ENCODE measurements at regions not wholly inside any gene's neighbourhood (a gene's known extent, or its start where the extent isn't known, plus 50 kb on each side); places are given as distances from the start of the nearest gene placed in this dataset.
A peak's percentile ranks its signal among the peaks of the same experiment; 100 is the strongest.
"Not testable (repeated sequence)": the region's sequence is repeated elsewhere in the genome, so short reads cannot be mapped to it uniquely, and the experiment has no call there.

DNA sequence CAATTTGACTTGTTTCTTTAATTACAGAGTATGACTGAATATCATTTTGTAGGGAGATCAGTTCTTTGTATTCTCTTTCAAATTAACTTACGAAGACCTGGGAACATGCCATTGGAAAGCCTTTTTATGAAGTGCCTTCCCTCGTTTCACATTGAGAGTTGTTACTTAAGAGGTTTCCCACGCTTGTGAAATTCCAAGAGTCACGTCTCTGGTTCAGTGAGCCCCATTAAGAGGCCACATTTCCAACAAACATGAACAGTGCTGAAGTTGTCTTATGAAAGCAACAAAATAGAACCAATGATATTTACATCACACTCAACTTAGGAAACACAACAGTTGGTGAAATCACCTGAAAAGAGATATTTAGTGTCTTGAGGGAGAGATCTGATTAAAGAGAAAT, 334.1 kb downstream of the TOX3 start:
- DNase-seq: no peak

DNA sequence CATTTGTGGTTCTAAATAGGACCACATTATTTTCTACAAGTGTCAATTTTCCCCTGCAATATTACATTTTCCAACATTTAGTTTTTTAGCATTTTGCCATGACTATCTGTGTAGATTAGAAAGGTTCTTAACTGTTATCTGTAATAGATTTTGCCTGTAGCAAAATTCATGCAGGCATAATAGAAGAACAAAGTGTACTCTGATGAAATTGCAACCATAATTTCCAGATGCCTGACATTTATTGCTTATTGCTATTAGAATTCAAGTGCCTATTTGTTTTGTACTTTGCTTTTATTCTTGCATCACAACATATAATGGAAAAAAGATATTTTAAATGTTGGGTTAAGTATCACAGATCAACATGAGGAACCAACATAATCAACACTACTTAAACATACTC, 337.7 kb downstream of the TOX3 start:
- DNase-seq: no peak

DNA sequence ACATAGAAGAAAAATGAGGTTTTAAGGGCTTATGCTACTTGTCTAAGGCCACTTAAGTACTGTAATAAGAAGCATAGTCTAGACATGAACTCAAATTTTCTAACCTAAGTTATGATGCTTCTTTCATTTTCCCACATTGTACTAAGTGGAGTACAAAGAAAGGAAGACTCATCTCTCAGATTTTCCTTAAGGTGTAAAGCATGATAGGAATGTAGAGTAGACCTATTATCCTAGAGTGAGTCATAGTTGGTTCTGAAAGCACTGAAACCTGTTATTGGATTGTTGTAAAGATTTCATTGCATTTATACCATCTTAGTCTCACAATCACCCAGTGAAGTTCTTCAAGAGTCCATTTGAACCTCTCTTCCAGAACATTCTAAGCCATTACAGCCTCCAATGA, 343.8 kb downstream of the TOX3 start:
- DNase-seq: no peak

DNA sequence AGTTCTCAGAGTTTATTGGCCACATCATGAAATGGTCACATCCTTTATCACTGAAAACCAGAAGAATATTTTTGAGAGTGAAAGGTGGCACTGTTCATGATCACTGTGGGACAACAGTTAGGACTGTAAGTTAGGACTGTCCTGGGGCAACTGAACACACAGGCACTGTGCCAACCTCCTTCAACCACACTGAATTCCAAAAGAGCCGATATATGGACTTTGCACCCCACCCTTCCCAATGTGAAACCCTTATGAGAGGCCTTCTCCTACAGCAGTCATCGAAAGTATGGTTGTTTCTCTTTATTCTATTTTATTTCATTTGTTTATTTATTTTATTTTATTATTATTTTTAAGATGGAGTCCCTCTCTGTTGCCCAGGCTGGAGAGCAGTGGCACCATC, 353.5 kb downstream of the TOX3 start:
- no peak for DNase-seq

DNA sequence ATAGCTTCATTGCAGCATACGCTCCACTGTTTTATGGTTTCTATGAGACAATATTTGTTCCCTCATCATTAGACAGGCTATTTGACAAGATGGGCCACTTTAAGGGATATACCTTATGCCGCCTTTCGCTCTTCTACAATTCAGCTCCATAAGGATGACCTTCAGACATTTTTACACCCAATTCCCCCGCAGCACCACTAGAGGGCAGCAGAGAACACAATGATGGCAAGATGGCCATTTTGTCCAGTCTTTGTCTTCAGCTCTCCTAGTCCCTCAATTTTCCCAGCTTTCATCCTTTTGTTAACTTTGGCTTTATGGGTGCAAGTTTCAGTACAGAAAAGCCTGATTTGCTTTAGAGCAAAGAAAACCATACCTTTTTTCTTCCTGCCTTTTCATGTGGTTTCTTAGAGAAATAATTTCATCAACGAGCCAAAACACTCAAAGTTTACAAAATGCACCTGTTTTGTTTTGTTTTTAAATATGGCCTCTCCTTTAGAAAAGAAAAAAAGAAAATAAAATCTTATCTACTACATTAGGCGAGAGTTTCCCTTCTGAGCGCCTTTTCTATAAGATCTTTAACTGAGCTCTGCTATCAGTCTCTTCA, 355.3 kb downstream of the TOX3 start:
- peak; percentile 35 for DNase-seq

DNA sequence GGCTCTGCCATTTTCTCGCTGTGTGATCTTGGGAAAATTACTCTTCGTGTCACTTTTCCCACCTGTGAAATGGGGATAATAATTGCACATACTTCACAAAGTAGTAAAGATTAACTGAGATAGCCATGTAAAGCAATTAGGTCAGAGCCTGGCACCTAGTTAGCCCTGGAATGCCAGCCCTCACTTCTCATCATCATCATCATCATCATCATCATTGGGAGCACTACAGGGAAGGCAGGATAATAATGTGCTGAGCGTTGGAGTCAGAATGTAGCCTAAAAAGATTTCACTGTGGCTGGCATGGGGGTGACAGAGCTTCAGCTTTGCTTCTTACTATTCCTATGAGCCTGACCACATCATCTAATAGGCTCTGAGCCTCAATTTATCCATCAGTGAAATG, 362.6 kb downstream of the TOX3 start:
- DNase-seq: no peak

DNA sequence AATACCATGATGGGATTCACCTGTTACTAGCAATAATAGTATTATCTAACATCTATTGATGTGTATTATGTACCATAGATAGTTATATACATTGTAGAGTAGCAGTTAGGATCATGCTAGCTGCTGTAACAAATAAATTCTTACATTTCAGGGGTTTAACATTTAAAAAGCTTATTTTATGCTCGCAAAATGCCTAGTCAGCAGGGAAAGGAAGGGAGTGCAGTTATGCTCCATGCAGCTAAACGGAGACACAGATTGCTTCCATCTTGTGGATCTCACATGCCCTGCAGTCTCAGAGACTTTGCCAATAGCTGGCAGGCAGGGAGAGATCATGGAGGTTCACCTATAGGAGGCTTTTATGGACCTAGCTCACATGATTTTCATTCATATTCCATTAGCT, 364.1 kb downstream of the TOX3 start:
- DNase-seq: no peak

DNA sequence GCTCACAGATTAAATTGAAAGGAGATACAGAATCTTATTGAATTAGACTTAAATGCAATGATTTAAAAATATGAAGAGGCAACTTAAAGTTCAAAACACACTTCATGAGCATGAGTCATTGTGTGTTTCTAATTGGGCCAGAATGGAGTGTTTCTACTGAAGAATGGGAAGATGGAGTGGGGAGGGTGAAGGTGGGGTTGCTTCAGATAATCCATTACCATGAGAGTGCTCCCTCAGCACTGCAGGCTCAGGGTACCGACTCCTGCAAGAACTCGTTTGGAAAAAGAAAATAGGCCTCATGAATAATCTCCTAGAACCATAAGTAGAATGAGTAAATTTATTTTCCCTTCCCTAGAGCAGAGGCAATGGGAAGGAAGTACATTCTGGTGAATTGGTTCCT, 372.8 kb downstream of the TOX3 start:
- DNase-seq: no peak

DNA sequence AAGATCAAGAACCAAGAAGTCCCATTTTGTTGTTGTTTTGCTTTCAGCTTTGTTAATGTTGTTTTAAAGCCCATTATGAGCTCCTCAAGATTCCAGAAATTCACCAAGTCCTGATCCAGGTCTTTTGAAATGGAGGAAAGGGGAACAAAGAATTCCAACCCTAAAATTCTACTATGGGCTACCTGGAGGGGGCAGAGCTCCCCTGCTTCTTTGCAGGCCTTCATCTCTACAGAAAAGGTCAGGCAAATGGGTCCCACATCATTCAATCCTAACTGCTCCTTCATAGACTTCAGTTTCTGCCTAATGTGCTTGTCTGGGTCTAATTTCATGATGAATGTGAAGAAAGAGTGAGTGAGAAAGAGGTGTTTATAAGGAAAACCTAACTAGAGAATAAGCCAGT, 375.5 kb downstream of the TOX3 start:
- no peak for DNase-seq

DNA sequence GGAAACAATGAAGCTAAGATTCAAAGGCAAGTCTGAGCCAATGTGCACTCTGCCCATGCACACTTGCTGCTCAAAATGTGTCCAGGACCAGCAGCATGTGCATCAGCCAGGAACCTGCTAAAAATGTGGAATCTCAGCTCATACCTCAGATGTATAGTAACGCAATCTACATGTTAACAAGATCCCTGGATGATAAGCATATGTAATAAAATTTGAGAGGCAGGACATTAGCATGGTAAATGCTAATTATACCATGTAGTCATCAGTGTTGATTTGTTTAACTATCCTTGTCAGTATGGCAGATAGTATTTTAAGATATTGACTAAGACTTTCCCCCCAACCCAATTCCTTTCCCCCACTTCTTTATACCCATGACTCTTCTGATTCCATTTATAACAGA, 379.6 kb downstream of the TOX3 start:
- no peak for DNase-seq

DNA sequence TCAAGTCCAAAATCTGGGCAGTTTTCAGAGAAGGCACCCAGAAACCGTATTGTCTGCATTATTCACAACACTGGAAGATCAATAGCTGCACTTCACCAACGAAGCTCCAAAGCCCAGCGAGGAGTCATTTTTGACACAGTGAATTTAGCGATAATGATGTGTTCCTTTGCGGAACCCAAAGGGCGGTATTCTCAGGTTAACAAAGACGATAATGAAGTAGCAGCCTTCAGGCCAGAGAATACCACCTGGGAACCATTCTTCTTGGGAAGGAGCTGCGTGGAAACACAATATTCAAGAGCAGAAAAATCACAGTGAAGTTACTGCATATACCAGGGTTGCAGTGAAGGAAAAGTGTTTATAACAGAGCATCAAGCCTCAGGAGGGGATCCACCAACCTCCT, 381.0 kb downstream of the TOX3 start:
- DNase-seq: no peak

DNA sequence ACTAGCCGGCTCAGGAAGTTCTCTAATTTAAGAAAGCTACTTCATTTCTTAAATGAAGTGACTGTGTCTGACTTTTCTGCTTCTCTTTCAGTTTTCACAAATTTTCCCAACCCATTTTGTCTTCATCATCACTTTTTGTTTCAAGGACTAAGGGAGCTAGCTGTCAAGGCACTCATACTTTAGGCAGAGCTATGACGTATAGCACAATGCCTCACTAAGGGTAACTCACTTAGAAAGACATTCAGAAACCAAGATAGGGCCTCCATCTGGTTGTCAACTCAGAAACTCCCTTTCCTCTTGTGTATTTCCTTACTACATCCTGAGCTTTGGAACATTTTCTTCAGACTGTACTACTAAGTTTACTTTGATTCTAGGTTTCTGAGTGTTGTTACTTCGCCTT, 397.9 kb downstream of the TOX3 start:
- no peak for DNase-seq

DNA sequence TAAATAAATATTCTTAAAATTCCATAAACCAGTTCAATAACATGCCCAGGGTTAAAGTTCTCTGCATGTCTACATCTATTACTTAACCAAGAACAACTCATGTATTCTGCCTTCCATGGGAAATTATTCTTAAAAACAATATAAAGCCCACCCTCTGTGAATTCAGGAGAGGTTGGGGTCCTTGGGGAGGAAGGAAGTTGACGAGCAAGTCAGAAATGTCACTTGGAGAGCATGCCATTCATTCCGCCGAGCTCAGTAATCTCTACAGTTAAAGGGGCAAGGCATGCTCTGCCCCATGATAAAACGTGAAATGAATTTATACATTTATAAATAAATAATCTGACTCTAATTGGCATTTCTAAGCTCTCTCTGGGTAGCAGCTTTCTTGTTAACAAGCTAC, 405.1 kb downstream of the TOX3 start:
- no peak for DNase-seq

DNA sequence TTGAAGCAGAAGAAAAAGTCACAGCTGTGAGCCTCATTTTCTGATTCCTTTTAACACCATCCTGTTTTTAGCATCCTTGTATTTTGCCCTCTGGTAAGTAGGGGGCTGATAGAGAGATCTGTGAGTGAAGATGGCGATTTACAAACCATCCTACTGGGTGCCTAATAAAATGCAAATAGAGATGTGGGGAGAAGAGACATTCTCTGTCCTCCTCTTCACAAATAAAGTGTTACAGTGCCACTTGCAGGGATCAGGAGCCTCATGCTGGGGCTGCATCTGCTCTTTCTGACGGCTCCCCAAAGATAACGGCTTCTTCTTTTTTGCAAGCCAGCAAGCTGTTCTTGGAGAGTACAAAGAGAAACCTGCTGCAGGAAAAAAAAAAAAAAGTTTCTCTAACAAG, 418.6 kb downstream of the TOX3 start:
- no peak for DNase-seq

DNA sequence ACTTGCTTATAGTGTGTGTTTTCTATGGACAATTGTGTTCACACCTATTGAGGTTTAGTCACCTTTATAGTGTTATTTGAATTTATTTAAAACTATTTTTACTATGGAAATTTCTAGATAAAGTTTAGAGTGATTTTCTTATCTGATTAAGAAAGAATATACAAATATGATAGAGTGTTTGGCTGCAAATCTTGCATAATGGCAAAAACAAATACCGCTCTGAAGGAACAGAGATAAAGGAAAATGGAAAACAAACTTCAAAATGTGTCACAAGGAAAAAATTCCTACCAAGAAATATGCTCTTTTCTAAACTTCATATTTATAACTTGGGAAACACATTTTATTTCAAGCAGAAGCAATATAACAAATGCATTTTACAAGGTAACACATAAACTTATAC, 423.1 kb downstream of the TOX3 start:
- DNase-seq: no peak

DNA sequence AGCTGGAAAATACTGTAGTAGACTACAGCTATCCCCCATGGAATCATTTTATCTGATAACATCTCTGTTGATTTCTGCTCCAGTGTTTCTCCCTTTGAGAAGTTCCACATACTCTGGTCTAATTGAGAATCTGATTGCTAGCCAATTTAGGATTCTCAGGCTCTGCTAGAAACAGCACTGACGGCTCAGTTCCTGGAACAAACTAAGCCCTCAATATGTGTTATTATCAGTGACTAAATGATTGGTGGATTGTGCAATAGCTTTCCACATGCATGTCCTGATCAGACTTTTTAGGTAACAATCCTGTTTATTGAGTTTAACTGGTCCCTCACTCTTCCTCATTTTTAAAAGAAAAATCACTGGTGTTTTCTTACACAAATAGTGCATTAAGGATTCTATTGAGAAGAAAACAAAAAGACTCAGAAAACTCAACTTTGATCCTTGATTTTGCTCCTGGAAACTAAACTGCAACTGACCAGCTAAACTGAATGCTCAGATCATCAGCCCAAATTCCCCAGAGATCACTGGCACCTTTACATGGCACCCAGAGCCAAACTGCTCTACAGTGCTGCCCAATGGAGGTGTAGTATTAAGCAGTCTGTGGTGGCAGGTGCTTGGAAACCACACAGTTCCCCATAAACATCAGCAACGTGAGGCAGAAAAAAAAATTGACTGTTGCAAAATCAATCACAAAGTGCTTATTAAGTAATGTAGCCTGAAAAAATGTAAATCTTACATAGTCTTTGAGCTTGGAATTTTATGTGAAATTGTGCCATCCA, 423.7 kb downstream of the TOX3 start:
- DNase-seq: no peak

DNA sequence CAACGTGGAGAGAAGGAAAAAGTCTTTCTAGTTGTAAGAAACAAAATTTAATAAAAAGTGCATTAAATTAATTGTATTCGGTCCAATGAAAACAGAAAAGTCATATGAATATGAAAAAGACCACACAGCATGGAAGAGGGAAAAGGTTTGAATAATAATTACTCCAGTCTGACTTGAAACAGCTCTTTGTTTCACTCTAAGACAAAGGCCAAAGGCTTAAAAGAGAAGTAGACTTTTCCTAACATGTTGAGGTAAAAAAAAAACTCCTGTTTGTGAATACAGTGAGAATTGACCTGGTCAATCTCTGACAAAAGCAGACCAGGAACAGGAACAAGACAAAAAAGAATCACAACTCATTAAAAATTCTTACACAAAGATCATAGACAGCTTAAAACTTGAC, 429.8 kb downstream of the TOX3 start:
- DNase-seq: no peak

DNA sequence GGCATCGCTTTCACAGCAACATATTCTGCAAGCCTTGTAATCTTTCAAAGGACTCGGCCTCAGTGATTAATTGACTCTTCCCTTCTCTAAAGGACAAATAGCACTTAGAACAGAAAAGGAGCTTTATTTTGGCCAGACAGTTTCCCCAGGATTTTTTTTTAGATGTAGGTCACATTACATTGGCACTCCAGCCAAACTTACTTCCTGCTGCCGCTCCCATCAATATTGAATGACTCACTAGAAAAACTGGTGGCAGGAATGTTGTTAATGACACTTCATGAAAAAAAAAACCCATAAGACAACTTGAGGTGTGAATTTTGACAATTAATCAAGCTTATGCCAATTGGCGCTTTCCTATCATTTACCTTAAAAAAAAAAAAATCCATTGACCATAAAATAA, 432.6 kb downstream of the TOX3 start:
- no peak for DNase-seq

DNA sequence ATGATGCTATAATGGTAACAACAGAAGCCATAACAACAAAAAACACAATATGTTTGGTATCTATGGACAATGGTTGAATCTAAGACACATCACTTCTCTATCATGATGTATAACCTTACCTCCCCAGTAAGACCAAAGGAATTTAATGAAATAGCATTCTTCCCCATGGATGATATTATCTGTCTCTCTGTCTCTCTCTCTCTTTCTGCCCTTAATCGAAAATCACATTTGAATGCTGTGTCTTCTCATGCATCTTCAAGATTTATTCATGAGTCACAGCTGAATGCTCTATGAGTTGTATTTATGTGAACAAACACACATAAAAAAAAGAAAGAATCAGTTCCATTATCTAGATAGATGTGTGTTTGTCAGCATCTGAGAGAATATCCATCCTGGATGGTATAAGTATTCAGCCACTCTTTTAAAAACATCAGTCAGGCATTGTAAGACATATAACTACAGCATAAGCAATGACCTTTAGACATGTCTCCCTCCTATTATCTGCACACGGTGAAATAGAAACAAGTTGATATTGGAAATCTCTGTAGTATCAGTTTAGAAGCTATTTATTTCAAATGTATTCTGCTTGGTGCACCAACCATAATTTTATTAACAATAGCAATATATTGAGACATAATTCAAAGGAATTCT, 433.3 kb downstream of the TOX3 start:
- no peak for DNase-seq

DNA sequence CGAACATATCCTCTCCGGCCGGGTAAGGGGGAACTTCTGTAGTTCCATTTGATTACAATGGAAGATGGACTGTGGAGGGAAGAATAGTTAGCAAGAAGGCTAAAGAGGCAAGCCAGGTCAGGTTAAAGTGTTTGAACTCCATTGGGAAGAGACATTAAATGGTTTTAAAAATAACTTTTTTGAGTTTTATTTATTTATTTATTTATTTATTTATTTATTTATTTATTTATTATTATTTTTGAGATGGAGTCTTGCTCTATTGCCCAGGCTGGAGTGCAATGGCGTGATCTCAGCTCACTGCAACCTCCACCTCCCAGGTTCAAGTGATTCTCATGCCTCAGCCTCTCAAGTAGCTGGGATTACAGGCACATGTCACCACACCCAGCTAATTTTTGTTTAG, 441.9 kb downstream of the TOX3 start:
- not testable (repeated sequence) for DNase-seq

DNA sequence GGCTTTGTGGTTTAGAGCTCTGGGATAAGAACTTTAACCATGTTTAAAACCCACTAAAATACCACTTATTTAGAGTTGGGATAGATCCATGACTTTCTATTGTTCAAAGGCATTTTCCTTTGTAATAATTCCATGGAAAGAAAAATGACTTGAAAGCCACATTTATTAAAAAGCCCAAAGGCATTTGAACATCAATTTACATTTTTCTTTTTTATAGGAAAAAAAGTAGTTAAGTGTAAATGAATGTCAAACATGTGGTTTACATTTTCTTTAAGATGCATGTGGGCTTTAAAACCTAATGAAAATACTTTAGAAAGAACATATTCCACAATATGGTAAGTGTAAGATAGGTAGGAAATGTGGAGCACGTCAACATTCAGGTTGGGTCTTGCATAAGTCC, 443.2 kb downstream of the TOX3 start:
- DNase-seq: no peak

DNA sequence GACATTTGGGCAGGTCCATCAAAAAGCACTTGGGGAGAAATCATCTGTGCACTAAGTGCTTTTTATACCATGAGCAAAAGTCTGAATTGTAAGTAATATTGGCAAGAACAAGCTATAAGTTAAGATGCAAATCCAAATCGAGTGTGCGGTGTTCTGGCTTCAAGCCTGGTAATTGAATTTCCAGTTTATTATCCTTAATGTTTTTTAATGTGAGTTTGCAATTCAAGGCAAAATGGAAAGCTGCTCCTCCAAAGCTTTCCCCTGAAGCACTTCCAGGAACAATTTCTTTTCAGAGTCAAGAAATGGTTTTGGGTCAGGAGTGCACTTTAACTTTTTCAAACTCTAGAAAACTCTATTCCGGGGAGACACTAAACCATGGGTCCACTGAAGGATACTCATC, 445.7 kb downstream of the TOX3 start:
- no peak for DNase-seq

DNA sequence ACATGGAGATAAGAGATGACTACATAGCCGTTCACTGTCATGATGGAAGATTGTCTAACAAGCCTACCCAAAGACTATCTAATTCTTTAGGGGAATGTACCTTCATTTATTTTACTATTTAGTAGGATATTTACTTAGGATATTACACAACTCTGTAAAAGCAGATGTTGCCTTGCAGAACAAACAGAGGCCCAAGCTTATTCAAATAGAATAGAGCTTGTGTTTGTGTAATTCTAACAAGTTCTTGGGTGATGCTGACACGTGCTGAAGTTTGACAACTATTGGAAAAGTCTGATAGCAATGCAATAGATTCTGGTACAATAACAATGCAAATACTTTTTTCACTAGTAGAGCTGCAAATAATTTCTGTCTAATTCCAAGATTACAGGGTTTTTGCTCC, 447.6 kb downstream of the TOX3 start:
- no peak for DNase-seq

DNA sequence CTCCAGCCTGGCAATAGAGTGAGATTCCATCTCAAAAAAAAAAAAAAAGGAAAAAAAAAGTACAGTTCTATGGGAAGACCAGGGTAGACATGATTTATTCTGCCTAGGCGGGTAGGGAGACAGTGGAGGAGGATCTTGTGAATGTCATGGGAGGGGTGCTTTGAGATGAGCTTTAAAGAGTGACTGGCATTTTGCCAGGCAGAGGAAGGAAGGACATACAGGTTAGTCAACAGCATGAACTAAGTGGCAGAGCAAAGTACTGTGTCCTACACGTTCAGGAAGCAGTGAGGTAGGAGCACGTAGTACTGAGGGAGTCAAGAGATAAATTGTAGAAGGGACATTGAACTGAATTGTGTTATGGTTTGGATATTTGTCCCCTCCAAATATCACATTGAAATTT, 451.5 kb downstream of the TOX3 start:
- no peak for DNase-seq

DNA sequence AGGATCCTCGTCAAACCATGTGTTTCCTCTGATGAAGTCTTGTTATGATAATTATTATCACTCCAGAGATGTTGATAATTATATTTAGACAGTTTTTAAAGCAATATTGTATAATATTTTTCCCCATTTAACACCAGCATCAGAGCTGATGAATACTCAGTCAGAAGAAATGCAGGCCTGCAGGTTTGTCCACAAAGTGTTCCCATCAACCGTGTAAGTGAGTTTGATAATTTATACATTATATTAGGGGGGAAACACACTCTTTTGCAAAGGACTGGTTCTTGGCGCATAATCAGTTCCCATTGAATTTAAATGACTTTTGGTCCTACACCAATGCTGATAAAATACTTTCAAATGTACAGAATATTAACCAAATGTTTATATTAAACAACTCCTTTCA, 454.8 kb downstream of the TOX3 start:
- no peak for DNase-seq
